ENCODE measurements at regions not wholly inside any gene's neighbourhood (a gene's known extent, or its start where the extent isn't known, plus 50 kb on each side); places are given as distances from the start of the nearest gene placed in this dataset.
"Not testable (repeated sequence)": the region's sequence is repeated elsewhere in the genome, so short reads cannot be mapped to it uniquely, and the experiment has no call there.

DNA sequence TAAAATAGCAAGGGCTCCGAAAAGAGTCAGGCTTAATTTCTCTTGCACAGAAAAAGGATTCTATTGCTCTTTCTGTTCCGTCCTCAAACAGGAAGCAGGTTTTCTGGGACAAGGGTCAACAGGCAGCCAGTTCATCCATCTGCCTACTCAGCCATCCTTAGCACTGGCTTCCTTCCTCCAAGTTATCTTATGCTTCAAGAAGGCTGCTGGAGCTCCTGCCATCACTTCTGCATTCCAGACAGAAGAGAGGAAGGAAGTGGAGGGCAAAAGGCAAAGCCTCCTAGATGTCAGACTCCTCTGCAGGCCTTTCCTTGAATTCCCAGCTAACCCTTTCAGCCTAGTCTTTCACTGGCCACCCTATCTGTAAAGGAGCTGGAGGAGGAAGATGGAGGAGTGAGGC, 287.8 kb upstream of the PLGLB2 start:
- TF ChIP-seq, protein P1, sequence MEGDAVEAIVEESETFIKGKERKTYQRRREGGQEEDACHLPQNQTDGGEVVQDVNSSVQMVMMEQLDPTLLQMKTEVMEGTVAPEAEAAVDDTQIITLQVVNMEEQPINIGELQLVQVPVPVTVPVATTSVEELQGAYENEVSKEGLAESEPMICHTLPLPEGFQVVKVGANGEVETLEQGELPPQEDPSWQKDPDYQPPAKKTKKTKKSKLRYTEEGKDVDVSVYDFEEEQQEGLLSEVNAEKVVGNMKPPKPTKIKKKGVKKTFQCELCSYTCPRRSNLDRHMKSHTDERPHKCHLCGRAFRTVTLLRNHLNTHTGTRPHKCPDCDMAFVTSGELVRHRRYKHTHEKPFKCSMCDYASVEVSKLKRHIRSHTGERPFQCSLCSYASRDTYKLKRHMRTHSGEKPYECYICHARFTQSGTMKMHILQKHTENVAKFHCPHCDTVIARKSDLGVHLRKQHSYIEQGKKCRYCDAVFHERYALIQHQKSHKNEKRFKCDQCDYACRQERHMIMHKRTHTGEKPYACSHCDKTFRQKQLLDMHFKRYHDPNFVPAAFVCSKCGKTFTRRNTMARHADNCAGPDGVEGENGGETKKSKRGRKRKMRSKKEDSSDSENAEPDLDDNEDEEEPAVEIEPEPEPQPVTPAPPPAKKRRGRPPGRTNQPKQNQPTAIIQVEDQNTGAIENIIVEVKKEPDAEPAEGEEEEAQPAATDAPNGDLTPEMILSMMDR (IDR thresholded peaks at IDR 0.05): not testable (repeated sequence)
- TF ChIP-seq POLR2A (IDR thresholded peaks at IDR 0.05): not testable (repeated sequence)
